Brain microvascular endothelial cell (primary cell): ENCODE measurements at regions not wholly inside any gene's neighbourhood (a gene's known extent, or its start where the extent isn't known, plus 50 kb on each side); places are given as distances from the start of the nearest gene placed in this dataset.

Source experiments
- DNase-seq: peaks from one replicate; pipeline ENCODE4 v3.0.0-alpha.2; 2020
- H3K27ac ChIP-seq: fragments of 250-450 bp; sonication (Bioruptor Pico); 2 replicates; pipeline ENCODE4 v1.5.1; 2020; ENCODE audit warnings: mild to moderate bottlenecking, moderate library complexity
- H3K27me3 ChIP-seq: fragments of 250-450 bp; sonication (Bioruptor Pico); replicated peaks from 2 replicates; pipeline ENCODE4 v1.5.1; 2020; ENCODE audit warnings: mild to moderate bottlenecking
- H3K36me3 ChIP-seq: fragments of 250-450 bp; sonication (Bioruptor Pico); replicated peaks from 2 replicates; pipeline ENCODE4 v1.5.1; 2020; ENCODE audit warnings: mild to moderate bottlenecking
- H3K4me3 ChIP-seq: 2 replicates; pipeline ENCODE4 v1.5.1; 2011; ENCODE audit warnings: low read depth, mild to moderate bottlenecking, control low read depth, low read length, moderate library complexity
- in situ Hi-C: cut with HindIII; loops from 2 replicates; pipeline ENCODE4 v1.10.0; 2017; ENCODE audit warnings: low sequenced_read_pairs, low pct_ligation_motif_present
- TF ChIP-seq, protein P1 (sequence below): IDR thresholded peaks from 2 replicates; pipeline ENCODE4 v1.5.1; 2011; ENCODE audit warnings: low read depth, mild to moderate bottlenecking, moderate library complexity, low read length, control low read depth, inconsistent platforms; ENCODE audit errors: missing control alignments

DNA sequence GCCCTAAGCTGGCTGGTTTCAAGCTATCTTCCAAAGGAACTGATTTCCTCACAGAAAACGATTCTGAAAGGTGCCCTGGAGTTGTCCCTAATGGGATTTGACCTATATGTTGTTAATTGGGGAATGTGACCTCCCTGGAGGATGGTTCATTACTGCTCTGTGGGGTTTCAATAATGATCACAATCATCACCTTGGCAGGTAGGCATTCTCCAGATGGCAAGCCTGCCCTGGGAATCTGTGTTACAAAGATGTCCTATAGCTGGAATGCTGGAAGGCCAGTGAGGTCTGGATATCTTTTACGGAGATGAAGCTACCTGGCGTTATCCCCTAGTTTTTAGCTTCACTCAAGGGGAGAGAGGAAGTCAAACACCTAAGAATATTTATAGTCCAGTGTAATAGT, 167.6 kb downstream of the TTC8 start:
- in situ Hi-C loops = no loop called here
- Histone ChIP-seq H3K36me3 (no peaks in the 10 kb centered on the region), H3K27me3 (no peaks in the 10 kb centered on the region), H3K4me3 (no peak overlapping the region), H3K27ac (no peak overlapping the region)
- no peak for DNase-seq
- TF ChIP-seq, protein P1, sequence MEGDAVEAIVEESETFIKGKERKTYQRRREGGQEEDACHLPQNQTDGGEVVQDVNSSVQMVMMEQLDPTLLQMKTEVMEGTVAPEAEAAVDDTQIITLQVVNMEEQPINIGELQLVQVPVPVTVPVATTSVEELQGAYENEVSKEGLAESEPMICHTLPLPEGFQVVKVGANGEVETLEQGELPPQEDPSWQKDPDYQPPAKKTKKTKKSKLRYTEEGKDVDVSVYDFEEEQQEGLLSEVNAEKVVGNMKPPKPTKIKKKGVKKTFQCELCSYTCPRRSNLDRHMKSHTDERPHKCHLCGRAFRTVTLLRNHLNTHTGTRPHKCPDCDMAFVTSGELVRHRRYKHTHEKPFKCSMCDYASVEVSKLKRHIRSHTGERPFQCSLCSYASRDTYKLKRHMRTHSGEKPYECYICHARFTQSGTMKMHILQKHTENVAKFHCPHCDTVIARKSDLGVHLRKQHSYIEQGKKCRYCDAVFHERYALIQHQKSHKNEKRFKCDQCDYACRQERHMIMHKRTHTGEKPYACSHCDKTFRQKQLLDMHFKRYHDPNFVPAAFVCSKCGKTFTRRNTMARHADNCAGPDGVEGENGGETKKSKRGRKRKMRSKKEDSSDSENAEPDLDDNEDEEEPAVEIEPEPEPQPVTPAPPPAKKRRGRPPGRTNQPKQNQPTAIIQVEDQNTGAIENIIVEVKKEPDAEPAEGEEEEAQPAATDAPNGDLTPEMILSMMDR = no peak

DNA sequence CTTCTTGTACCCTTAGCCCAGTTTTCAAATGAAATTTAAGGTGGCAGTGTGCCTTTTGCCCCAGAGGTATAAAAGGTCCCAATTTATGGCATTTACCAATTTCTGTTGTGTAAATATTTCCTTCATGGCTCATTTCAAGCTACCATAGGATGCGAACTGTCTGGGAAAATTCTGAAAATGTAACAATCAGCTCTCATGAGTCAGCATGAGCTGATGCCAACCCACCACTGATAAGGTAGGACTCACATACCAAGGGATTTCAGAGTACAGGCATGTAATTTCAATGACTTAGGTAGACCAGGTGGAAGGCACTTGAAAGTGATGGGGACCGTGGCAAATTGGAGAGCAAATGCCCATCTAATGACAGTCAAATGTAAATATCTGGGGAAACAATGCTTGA, 169.5 kb downstream of the TTC8 start:
- Histone ChIP-seq H3K36me3 (no peaks in the 10 kb centered on the region), H3K27ac (peak overlapping the region; percentile 50), H3K4me3 (no peak overlapping the region), H3K27me3 (no peaks in the 10 kb centered on the region)
- DNase-seq = peak; percentile 75
- in situ Hi-C loops = no loop called here
- TF ChIP-seq, protein P1 = no peak

DNA sequence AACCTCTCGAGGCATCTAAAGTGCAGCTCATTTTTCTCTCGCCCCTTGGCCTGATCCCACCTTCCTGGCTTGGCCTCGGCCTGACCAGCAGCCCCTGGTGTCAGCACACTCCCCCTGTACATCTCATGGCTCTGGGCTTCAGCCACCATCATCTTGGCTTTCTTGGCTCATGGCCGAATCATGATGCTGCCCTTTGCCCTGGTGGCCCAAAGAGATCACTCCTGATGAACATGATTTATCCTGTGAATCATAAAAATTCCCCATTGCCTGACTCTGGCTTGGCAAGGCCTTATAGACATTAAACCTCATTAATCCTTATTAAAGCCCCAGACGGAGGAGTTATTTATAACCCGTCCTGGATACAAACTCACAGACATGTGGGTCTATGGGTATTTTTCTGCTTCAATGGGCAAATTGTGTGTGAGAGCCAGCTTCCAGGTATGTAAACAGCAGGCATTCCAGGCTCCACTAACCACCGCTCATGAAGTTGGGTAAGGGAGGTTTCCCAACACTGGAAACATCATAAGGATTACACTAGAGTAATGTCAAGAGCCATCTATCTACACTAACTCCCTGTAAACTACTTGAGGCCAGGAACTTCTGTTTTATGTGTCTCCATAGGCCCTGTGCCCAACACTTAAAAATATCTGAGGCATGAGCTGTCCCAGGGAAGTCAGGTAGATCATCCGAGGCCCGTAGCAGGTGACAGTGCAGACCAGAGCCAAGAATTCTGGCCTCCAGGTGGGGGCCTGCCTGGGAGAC, 171.2 kb downstream of the TTC8 start:
- TF ChIP-seq, protein P1 = no peak
- Histone ChIP-seq H3K27me3 (no peaks in the 10 kb centered on the region), H3K4me3 (no peak overlapping the region), H3K36me3 (no peaks in the 10 kb centered on the region), H3K27ac (no peak overlapping the region)
- no peak for DNase-seq
- in situ Hi-C loops = no loop called here

DNA sequence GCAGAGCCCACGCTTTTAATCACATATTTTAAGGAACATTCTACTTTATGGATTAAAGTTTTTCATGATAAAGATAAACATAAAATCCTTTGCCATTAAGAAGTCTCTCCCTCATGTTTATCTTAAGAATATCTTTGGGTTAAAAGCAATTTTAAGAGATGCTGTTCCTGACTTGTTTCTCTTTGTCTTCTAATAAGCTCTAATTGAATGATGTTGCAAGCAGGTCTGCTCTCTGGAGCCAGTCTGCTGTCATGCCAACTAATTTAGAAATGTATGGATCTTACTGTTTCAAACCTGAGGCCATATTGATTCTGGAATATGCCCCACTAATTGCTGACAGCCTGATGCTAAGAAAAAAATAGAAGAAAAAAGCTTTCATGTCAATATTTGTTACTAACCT, 173.6 kb downstream of the TTC8 start:
- TF ChIP-seq, protein P1 = no peak
- Histone ChIP-seq H3K4me3 (no peak overlapping the region), H3K27me3 (no peaks in the 10 kb centered on the region), H3K27ac (no peak overlapping the region), H3K36me3 (no peaks in the 10 kb centered on the region)
- no peak for DNase-seq
- in situ Hi-C loops = no loop called here

DNA sequence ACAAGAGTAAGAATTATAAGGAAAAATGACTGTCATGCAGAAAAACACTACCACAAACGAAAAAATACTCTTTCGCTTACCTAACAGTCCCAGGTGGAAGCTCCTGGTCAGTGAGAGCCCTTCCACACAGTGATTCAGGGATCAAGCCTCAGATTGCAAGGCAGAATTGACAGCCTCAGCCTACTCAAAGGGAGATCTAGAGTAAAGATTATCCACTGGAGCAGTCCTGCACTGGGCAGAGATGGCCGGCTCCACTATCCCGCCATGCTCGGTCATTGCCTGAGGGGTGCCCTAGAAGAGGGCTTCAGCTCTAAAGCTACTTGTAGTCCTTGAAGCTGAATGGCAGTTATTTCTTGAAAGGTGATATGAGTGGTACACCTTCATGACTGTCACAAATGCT, 174.7 kb downstream of the TTC8 start:
- TF ChIP-seq, protein P1 = no peak
- no peaks in the 10 kb centered on the region for H3K36me3 ChIP-seq

More for the DNA sequence above, 174.7 kb downstream of the TTC8 start:
- no peak overlapping the region for H3K27ac ChIP-seq
- in situ Hi-C loops = no loop called here
- H3K4me3 ChIP-seq = no peak overlapping the region
- no peak for DNase-seq
- no peaks in the 10 kb centered on the region for H3K27me3 ChIP-seq
